Stimulated activated CD8-positive, alpha-beta memory T cell treated with anti-CD3 and anti-CD28 coated beads, Interleukin-2, amount 100 ng/mL, for 48 hours (primary cell): ENCODE measurements at regions not wholly inside any gene's neighbourhood (a gene's known extent, or its start where the extent isn't known, plus 50 kb on each side); places are given as distances from the start of the nearest gene placed in this dataset.
A peak's percentile ranks its signal among the peaks of the same experiment; 100 is the strongest.

Source experiments
- DNase-seq, 2 donors: peaks; one replicate each; pipeline ENCODE4 v3.0.0-alpha.2; 2020; ENCODE audit warnings: low read depth in 2 of 2

GRCh38 chr5:40413743-40414142 is 266.0 kb upstream of the PTGER4 start:
- DNase-seq = no peak

- no peak for DNase-seq
Observed at GRCh38 chr5:40412771-40413170, 266.9 kb upstream of the PTGER4 start.

GRCh38 chr5:40410964-40411635 is 268.6 kb upstream of the PTGER4 start:
- DNase-seq = no peak

GRCh38 chr5:40410231-40410861 is 269.4 kb upstream of the PTGER4 start:
- peak in 1 of 2 donors; percentile 17 for DNase-seq

- no peak for DNase-seq
Observed at GRCh38 chr5:40409601-40410000, 270.1 kb upstream of the PTGER4 start.

GRCh38 chr5:40406741-40407211 is 272.9 kb upstream of the PTGER4 start:
- no peak for DNase-seq

- DNase-seq = no peak
Observed at GRCh38 chr5:40405996-40406740, 273.5 kb upstream of the PTGER4 start.

- no peak for DNase-seq
Observed at GRCh38 chr5:40405230-40405629, 274.5 kb upstream of the PTGER4 start.

GRCh38 chr5:40404613-40405012 is 275.1 kb upstream of the PTGER4 start:
- no peak for DNase-seq

- DNase-seq = peak in 1 of 2 donors; percentile 23
Observed at GRCh38 chr5:40402007-40402364, 277.7 kb upstream of the PTGER4 start.

- DNase-seq = no peak
Observed at GRCh38 chr5:40401284-40402006, 278.3 kb upstream of the PTGER4 start.

GRCh38 chr5:40400245-40400644 is 279.5 kb upstream of the PTGER4 start:
- no peak for DNase-seq

GRCh38 chr5:40399349-40399748 is 280.4 kb upstream of the PTGER4 start:
- no peak for DNase-seq

GRCh38 chr5:40397976-40398375 is 281.7 kb upstream of the PTGER4 start:
- no peak for DNase-seq

GRCh38 chr5:40397091-40397490 is 282.6 kb upstream of the PTGER4 start:
- DNase-seq = no peak

GRCh38 chr5:40396317-40396716 is 283.4 kb upstream of the PTGER4 start:
- DNase-seq = no peak

- no peak for DNase-seq
Observed at GRCh38 chr5:40395251-40395650, 284.5 kb upstream of the PTGER4 start.

GRCh38 chr5:40394698-40395097 is 285.0 kb upstream of the PTGER4 start:
- DNase-seq = no peak

GRCh38 chr5:40391642-40392041 is 288.1 kb upstream of the PTGER4 start:
- no peak for DNase-seq

- DNase-seq = no peak
Observed at GRCh38 chr5:40390281-40391149, 289.2 kb upstream of the PTGER4 start.

GRCh38 chr5:40389591-40389990 is 290.1 kb upstream of the PTGER4 start:
- no peak for DNase-seq
